ENCODE measurements at regions not wholly inside any gene's neighbourhood (a gene's known extent, or its start where the extent isn't known, plus 50 kb on each side); places are given as distances from the start of the nearest gene placed in this dataset.
"Not testable (repeated sequence)": the region's sequence is repeated elsewhere in the genome, so short reads cannot be mapped to it uniquely, and the experiment has no call there.

GRCh38 chr10:123274306-123275135 is 120.3 kb downstream of the BUB3 start:
- Mint-ChIP-seq H3K9me3 (no peaks in the 10 kb centered on the region), H3K4me1 (ENCODE audit: low read depth) (no peaks in the 10 kb centered on the region), H3K36me3 (ENCODE audit: low read depth) (no peaks in the 10 kb centered on the region), H3K27me3 (peaks cover 28% of the 10 kb centered on the region), H3K4me3 (no peak overlapping the region), H3K27ac (no peak overlapping the region)
- intact Hi-C loops (cut with DNase I, micrococcal nuclease) = loop anchor here (5.0 kb wide), 1 partner anchor 142 kb away; no protein-coding TSS in a partner anchor
- Histone ChIP-seq H3K27me3 (ENCODE audit: control insufficient read depth in 1 of 2, insufficient read depth in 2 of 2, low read length in 2 of 2) (peaks cover 7 to 12% of the 10 kb centered on the region in 2 experiments), H3K9me3 (ENCODE audit: control insufficient read depth in 1 of 2, insufficient read depth in 1 of 2, low read length in 2 of 2) (peaks cover 13 to 17% of the 10 kb centered on the region in 2 experiments), H3K4me1 (ENCODE audit: insufficient read depth, low read length) (no peaks in the 10 kb centered on the region), H3K4me3 (ENCODE audit: low read length) (no peak overlapping the region), H3K27ac (ENCODE audit: low read depth in 1 of 2, low read length in 2 of 2) (no peak overlapping the region), H3K36me3 (ENCODE audit: insufficient read depth, low read length) (no peaks in the 10 kb centered on the region)
- ChIA-PET POLR2A (no interaction called here), CTCF (interaction anchor here (1.3 kb wide), 1 partner anchor 10 kb away, joined by 3 read pairs; no protein-coding TSS in a partner anchor)
- ATAC-seq (ENCODE audit: poor library complexity) = no peak
- TF ChIP-seq, protein P1, sequence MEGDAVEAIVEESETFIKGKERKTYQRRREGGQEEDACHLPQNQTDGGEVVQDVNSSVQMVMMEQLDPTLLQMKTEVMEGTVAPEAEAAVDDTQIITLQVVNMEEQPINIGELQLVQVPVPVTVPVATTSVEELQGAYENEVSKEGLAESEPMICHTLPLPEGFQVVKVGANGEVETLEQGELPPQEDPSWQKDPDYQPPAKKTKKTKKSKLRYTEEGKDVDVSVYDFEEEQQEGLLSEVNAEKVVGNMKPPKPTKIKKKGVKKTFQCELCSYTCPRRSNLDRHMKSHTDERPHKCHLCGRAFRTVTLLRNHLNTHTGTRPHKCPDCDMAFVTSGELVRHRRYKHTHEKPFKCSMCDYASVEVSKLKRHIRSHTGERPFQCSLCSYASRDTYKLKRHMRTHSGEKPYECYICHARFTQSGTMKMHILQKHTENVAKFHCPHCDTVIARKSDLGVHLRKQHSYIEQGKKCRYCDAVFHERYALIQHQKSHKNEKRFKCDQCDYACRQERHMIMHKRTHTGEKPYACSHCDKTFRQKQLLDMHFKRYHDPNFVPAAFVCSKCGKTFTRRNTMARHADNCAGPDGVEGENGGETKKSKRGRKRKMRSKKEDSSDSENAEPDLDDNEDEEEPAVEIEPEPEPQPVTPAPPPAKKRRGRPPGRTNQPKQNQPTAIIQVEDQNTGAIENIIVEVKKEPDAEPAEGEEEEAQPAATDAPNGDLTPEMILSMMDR (IDR thresholded peaks at IDR 0.05) = no peak
- no peak for DNase-seq

DNA sequence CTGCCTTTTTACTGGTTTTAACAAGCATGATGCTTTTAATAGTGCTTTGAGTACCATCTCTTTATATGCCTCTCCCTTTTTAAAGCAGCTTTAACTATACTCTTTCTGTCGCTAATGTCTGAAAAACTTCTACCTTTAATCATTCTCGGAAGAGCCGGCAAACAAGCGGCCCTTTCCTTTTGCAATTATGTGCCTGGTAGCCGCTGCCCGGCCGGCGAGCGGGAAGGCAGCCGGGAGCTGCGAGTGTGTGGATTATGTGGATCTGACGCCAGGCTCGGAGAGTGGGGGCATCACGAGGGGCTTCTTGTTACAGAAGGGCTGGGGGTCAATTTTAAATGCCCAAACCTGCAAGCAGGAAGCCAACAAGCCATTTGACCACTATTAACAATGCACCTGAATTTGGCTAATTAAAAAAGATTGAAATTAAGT is 120.9 kb downstream of the BUB3 start:
- POLR2A ChIA-PET = no interaction called here
- Mint-ChIP-seq H3K4me1 (ENCODE audit: low read depth) (no peaks in the 10 kb centered on the region), H3K4me3 (no peak overlapping the region), H3K36me3 (ENCODE audit: low read depth) (no peaks in the 10 kb centered on the region), H3K9me3 (no peaks in the 10 kb centered on the region), H3K27ac (no peak overlapping the region), H3K27me3 (peaks cover 28% of the 10 kb centered on the region)
- no peak overlapping the region for H3K4me3 ChIP-seq (ENCODE audit: low read length)
- H3K36me3 ChIP-seq (ENCODE audit: insufficient read depth, low read length) = no peaks in the 10 kb centered on the region
- H3K27me3 ChIP-seq (ENCODE audit: control insufficient read depth in 1 of 2, insufficient read depth in 2 of 2, low read length in 2 of 2) = peaks cover 7 to 12% of the 10 kb centered on the region in 2 experiments
- CTCF ChIA-PET = no interaction called here
- DNase-seq (no peak), ATAC-seq (ENCODE audit: poor library complexity) (no peak)
- H3K4me1 ChIP-seq (ENCODE audit: insufficient read depth, low read length) = no peaks in the 10 kb centered on the region
- H3K27ac ChIP-seq (ENCODE audit: low read depth in 1 of 2, low read length in 2 of 2) = no peak overlapping the region
- H3K9me3 ChIP-seq (ENCODE audit: control insufficient read depth in 1 of 2, insufficient read depth in 1 of 2, low read length in 2 of 2) = peaks cover 13 to 17% of the 10 kb centered on the region in 2 experiments
- intact Hi-C loops (cut with DNase I, micrococcal nuclease) = no loop called here
- TF ChIP-seq, protein P1 (IDR thresholded peaks at IDR 0.05) = no peak

DNA sequence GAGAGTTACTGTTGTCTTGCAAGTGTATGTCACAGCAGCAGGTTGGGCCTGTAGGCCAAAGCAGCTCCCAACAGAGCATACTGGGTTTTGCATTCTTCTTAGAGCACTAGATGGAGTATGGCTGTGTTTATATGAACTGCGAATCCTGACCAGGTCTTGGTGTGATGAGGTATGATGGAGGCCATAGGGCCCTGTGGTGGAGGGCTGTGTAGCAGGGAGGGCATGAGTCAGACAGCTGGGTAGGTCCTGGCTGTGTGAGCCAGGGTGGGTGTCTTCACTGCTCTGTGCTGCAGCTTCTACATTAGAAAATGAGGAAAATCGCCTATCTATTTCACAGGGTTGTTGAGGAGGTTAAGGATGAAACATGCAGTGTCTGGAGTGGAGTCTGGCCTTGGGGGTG is 124.2 kb downstream of the BUB3 start:
- Histone ChIP-seq H3K4me3 (ENCODE audit: low read length) (no peak overlapping the region), H3K9me3 (ENCODE audit: control insufficient read depth in 1 of 2, insufficient read depth in 1 of 2, low read length in 2 of 2) (peaks cover 13 to 18% of the 10 kb centered on the region in 2 experiments), H3K27me3 (ENCODE audit: control insufficient read depth in 1 of 2, insufficient read depth in 2 of 2, low read length in 2 of 2) (peaks cover 7 to 11% of the 10 kb centered on the region in 2 experiments), H3K36me3 (ENCODE audit: insufficient read depth, low read length) (no peaks in the 10 kb centered on the region), H3K27ac (ENCODE audit: low read depth in 1 of 2, low read length in 2 of 2) (no peak overlapping the region), H3K4me1 (ENCODE audit: insufficient read depth, low read length) (no peaks in the 10 kb centered on the region)
- ATAC-seq (ENCODE audit: poor library complexity) (no peak), DNase-seq (no peak)
- Mint-ChIP-seq H3K4me1 (ENCODE audit: low read depth) (no peaks in the 10 kb centered on the region), H3K27ac (no peak overlapping the region), H3K9me3 (no peaks in the 10 kb centered on the region), H3K27me3 (peaks cover 14% of the 10 kb centered on the region), H3K36me3 (ENCODE audit: low read depth) (no peaks in the 10 kb centered on the region), H3K4me3 (no peak overlapping the region)
- ChIA-PET CTCF (no interaction called here), POLR2A (no interaction called here)
- intact Hi-C loops (cut with DNase I, micrococcal nuclease) = no loop called here
- TF ChIP-seq, protein P1 (IDR thresholded peaks at IDR 0.05) = no peak

DNA sequence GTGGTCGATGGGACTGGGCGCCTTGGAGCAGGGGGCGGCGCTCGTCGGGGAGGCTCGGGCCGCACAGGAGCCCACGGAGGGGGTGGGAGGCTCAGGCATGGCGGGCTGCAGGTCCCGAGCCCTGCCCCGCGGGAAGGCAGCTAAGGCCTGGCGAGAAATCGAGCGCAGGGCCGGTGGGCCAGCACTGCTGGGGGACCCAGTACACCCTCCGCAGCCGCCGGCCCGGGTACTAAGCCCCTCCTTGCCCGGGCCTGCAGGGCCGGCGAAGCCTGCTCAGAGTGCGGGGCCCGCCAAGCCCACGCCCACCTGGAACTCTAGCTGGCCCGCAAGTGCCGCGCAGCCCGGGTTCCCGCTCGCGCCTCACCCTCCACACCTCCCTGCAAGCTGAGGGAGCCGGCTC is 129.2 kb downstream of the BUB3 start:
- intact Hi-C loops (cut with DNase I, micrococcal nuclease); H3K9me3 Mint-ChIP-seq: not testable (repeated sequence)

More for the DNA sequence above, 129.2 kb downstream of the BUB3 start:
- CTCF ChIA-PET = interaction anchor here (1.4 kb wide), 1 partner anchor 152 kb away, joined by 4 read pairs; no protein-coding TSS in a partner anchor
- H3K27me3 ChIP-seq (ENCODE audit: control insufficient read depth in 1 of 2, insufficient read depth in 2 of 2, low read length in 2 of 2); H3K9me3 ChIP-seq (ENCODE audit: control insufficient read depth in 1 of 2, insufficient read depth in 1 of 2, low read length in 2 of 2); H3K27me3 Mint-ChIP-seq; H3K4me3 Mint-ChIP-seq; H3K4me1 Mint-ChIP-seq (ENCODE audit: low read depth); H3K27ac Mint-ChIP-seq; H3K4me1 ChIP-seq (ENCODE audit: insufficient read depth, low read length); H3K4me3 ChIP-seq (ENCODE audit: low read length); H3K36me3 Mint-ChIP-seq (ENCODE audit: low read depth); ATAC-seq (ENCODE audit: poor library complexity); H3K36me3 ChIP-seq (ENCODE audit: insufficient read depth, low read length); DNase-seq; POLR2A ChIA-PET; H3K27ac ChIP-seq (ENCODE audit: low read depth in 1 of 2, low read length in 2 of 2): not testable (repeated sequence)
